Thoracic aorta (tissue), 2 donors: ENCODE measurements at regions not wholly inside any gene's neighbourhood (a gene's known extent, or its start where the extent isn't known, plus 50 kb on each side); places are given as distances from the start of the nearest gene placed in this dataset.

ENCODE experiments used
- ATAC-seq: fragments of 150-250 bp; one replicate; pipeline ENCODE4 v1.8.0; 2017; ENCODE audit warnings: low read depth; ENCODE audit not compliant: insufficient number of reproducible peaks, low FRiP score
- DNase-seq: peaks from one replicate; pipeline ENCODE4 v3.0.0-alpha.2; 2020; ENCODE audit warnings: low spot score
- H3K27ac ChIP-seq, 2 donors: fragments of 200-600 bp; sonication (generic); 1 replicate in 1 of 2; 2 replicates in 1 of 2; pipeline ENCODE4 v1.5.1; 2016; ENCODE audit warnings: mild to moderate bottlenecking in 2 of 2, moderate library complexity in 2 of 2
- H3K27me3 ChIP-seq: fragments of 200-600 bp; sonication (generic); replicated peaks from 2 replicates; pipeline ENCODE4 v1.6.0; 2016; ENCODE audit warnings: mild to moderate bottlenecking; ENCODE audit not compliant: insufficient read depth
- H3K36me3 ChIP-seq: fragments of 200-600 bp; sonication (generic); one replicate; pipeline ENCODE4 v1.5.1; 2016
- H3K4me1 ChIP-seq, 2 donors: fragments of 200-600 bp; sonication (generic); 1 replicate in 1 of 2; 2 replicates in 1 of 2; pipeline versions ENCODE4 v1.5.1 to v1.6.0; 2016; ENCODE audit warnings: low read depth in 2 of 2, mild to moderate bottlenecking in 1 of 2; ENCODE audit not compliant: control insufficient read depth in 1 of 2
- H3K4me3 ChIP-seq: fragments of 200-600 bp; sonication (generic); 2 replicates; pipeline ENCODE4 v1.5.1; 2016; ENCODE audit warnings: mild to moderate bottlenecking
- H3K9me3 ChIP-seq: fragments of 200-600 bp; sonication (generic); 2 replicates; pipeline ENCODE4 v1.5.1; 2016
- CTCF ChIP-seq: fragments of 200-600 bp; sonication (generic); IDR thresholded peaks from one replicate; pipeline ENCODE4 v1.5.1; 2019; ENCODE audit warnings: antibody characterized with exemption

- Histone ChIP-seq H3K4me1 (peaks cover 5 to 11% of the 10 kb centered on the region in 2 donors), H3K4me3 (no peak overlapping the region), H3K27ac (no peak overlapping the region), H3K27me3 (no peaks in the 10 kb centered on the region), H3K9me3 (no peaks in the 10 kb centered on the region), H3K36me3 (no peaks in the 10 kb centered on the region)
- DNase-seq (no peak), ATAC-seq (no peak)
- TF ChIP-seq CTCF = no peak
These were observed 101.1 kb upstream of the THRB start for GRCh38 chr3:24595796-24596195.

- H3K27ac ChIP-seq = no peak overlapping the region
- no peak for TF ChIP-seq CTCF
- DNase-seq = no peak
- no peaks in the 10 kb centered on the region for H3K9me3 ChIP-seq
- H3K36me3 ChIP-seq = no peaks in the 10 kb centered on the region
- no peaks in the 10 kb centered on the region for H3K27me3 ChIP-seq
- no peak for ATAC-seq
- H3K4me1 ChIP-seq = peaks cover 5 to 11% of the 10 kb centered on the region in 2 donors
- H3K4me3 ChIP-seq = no peak overlapping the region
These were observed 102.0 kb upstream of the THRB start for GRCh38 chr3:24596626-24597025.

GRCh38 chr3:24598695-24599470 lies 104.2 kb upstream of the THRB start:
- H3K9me3 ChIP-seq = no peaks in the 10 kb centered on the region
- H3K36me3 ChIP-seq = no peaks in the 10 kb centered on the region
- H3K27ac ChIP-seq = no peak overlapping the region
- no peak for TF ChIP-seq CTCF
- DNase-seq (no peak), ATAC-seq (no peak)
- H3K4me3 ChIP-seq = no peak overlapping the region
- H3K27me3 ChIP-seq = no peaks in the 10 kb centered on the region
- H3K4me1 ChIP-seq = peaks cover 5 to 11% of the 10 kb centered on the region in 2 donors

- Histone ChIP-seq H3K4me1 (peaks cover 5 to 11% of the 10 kb centered on the region in 2 donors), H3K4me3 (no peak overlapping the region), H3K9me3 (no peaks in the 10 kb centered on the region), H3K27me3 (no peaks in the 10 kb centered on the region), H3K36me3 (no peaks in the 10 kb centered on the region), H3K27ac (no peak overlapping the region)
- no peak for TF ChIP-seq CTCF
- DNase-seq (no peak), ATAC-seq (no peak)
These were observed 106.7 kb upstream of the THRB start for GRCh38 chr3:24601066-24601939.

GRCh38 chr3:24604215-24604614 lies 109.6 kb upstream of the THRB start:
- ATAC-seq = no peak
- H3K4me1 ChIP-seq = peaks cover 9 to 15% of the 10 kb centered on the region in 2 donors
- H3K27ac ChIP-seq = no peak overlapping the region
- TF ChIP-seq CTCF = no peak
- no peak overlapping the region for H3K4me3 ChIP-seq
- H3K9me3 ChIP-seq = no peaks in the 10 kb centered on the region
- H3K27me3 ChIP-seq = no peaks in the 10 kb centered on the region
- H3K36me3 ChIP-seq = no peaks in the 10 kb centered on the region
- no peak for DNase-seq
